Adrenal gland (tissue), 9 donors: ENCODE measurements at regions not wholly inside any gene's neighbourhood (a gene's known extent, or its start where the extent isn't known, plus 50 kb on each side); places are given as distances from the start of the nearest gene placed in this dataset.

Source experiments
- DNase-seq, 7 donors: peaks; one replicate each; pipeline ENCODE4 v3.0.0-alpha.2; 2019 to 2020
- H3K27ac ChIP-seq, 5 donors: fragments of 200-600 bp; sonication (generic) in 4 of 5; 1 replicate in 3 of 5; 2 replicates in 2 of 5; pipeline versions ENCODE4 v1.5.1 to v1.8.0; 2016 to 2020; ENCODE audit warnings: mild to moderate bottlenecking in 1 of 5
- H3K27me3 ChIP-seq: fragments of 200-600 bp; 2 replicates; pipeline ENCODE4 v1.8.0; 2021
- H3K36me3 ChIP-seq, 2 donors: fragments of 200-600 bp; replicated peaks in 1 of 2; 1 replicate in 1 of 2; 2 replicates in 1 of 2; pipeline versions ENCODE4 v1.5.1 to v1.8.0; 2018 to 2022
- H3K4me1 ChIP-seq, 2 donors: fragments of 200-600 bp; replicated peaks in 1 of 2; 1 replicate in 1 of 2; 2 replicates in 1 of 2; pipeline versions ENCODE4 v1.5.1 to v1.8.0; 2018 to 2021
- H3K4me3 ChIP-seq, 4 donors: fragments of 200-600 bp; sonication (generic) in 3 of 4; one replicate each; pipeline ENCODE4 v1.5.1; 2016 to 2018
- H3K9me3 ChIP-seq, 3 donors: fragments of 200-600 bp; sonication (generic) in 1 of 3; replicated peaks in 1 of 3; 1 replicate in 2 of 3; 2 replicates in 1 of 3; pipeline versions ENCODE4 v1.5.1 to v1.8.0; 2016 to 2021
- CTCF ChIP-seq, 6 experiments: fragments of 450-650 bp in 4 of 6; fragments of 200-600 bp in 2 of 6; sonication (generic) in 1 of 6; IDR thresholded peaks; 1 replicate in 5 of 6; 2 replicates in 1 of 6; pipeline versions ENCODE4 v1.5.1 to v1.8.0; 2016 to 2021; ENCODE audit warnings: antibody characterized with exemption in 6 of 6, mild to moderate bottlenecking in 2 of 6, moderate library complexity in 1 of 6
- POLR2A ChIP-seq, 2 donors: fragments of 450-650 bp; IDR thresholded peaks; one replicate each; pipeline ENCODE4 v1.6.1; 2017; ENCODE audit warnings: antibody characterized with exemption in 2 of 2, mild to moderate bottlenecking in 2 of 2, moderate library complexity in 1 of 2
- WGBS, 4 donors: extraction: QIAGEN DNeasy Blood & Tissue Kit in 2 of 4; methylation state at CpG; one replicate each; pipeline versions ENCODE4 v1.1.5 to v1.1.7; 2013 to 2017; 5-methylcytosine and 5-hydroxymethylcytosine counted together
- intact Hi-C, 2 donors: fragments of 100-400 bp; cut with DNase I; formaldehyde crosslinking; loops; one replicate each; pipeline versions ENCODE4 v1.14.1 to v1.15.0; 2022 to 2023
- donor health status: healthy with polysubstance abuse.
- donor health status: Bipolar disorder and iron deficiency.
- donor health status: DM: yes; HTN: yes; CAD: no.
- donor health status: DM: no; HTN: no; CAD: no.
- donor health status: DM: no; HTN: no; CAD: no.

GRCh38 chr5:173794901-173795416, 93.2 kb upstream of the CPEB4 start:
- 87 to 91% (median 91%) methylated on average over 5 to 10 of the region's 10 CpGs for WGBS, 4 donors
- TF ChIP-seq CTCF (IDR thresholded peaks at IDR 0.05), result no peak
- TF ChIP-seq POLR2A (IDR thresholded peaks at IDR 0.05), result no peak
- Histone ChIP-seq H3K9me3 (no peaks in the 10 kb centered on the region), H3K4me1 (peaks cover 2 to 6% of the 10 kb centered on the region in 2 donors), H3K27ac (no peak overlapping the region), H3K36me3 (no peaks in the 10 kb centered on the region), H3K27me3 (no peaks in the 10 kb centered on the region), H3K4me3 (no peak overlapping the region)
- no peak for DNase-seq
- intact Hi-C loops, result no loop called here

- H3K27me3 ChIP-seq, result no peaks in the 10 kb centered on the region
- peaks cover 0 to 6% of the 10 kb centered on the region in 2 donors for H3K4me1 ChIP-seq
- TF ChIP-seq POLR2A (IDR thresholded peaks at IDR 0.05) (no peak), CTCF (IDR thresholded peaks at IDR 0.05) (no peak)
- intact Hi-C loops, result no loop called here
- H3K27ac ChIP-seq, result no peak overlapping the region
- DNase-seq, result peak in 2 of 7 donors; percentile 16 to 19
- no peak overlapping the region for H3K4me3 ChIP-seq
- 70 to 100% (median 77%) methylated on average over 1 of the region's 1 CpG for WGBS, 4 donors
- no peaks in the 10 kb centered on the region for H3K36me3 ChIP-seq
- no peaks in the 10 kb centered on the region for H3K9me3 ChIP-seq
These were observed 92.5 kb upstream of the CPEB4 start for GRCh38 chr5:173795601-173796000.

GRCh38 chr5:173796721-173797495, 91.2 kb upstream of the CPEB4 start:
- DNase-seq, result peak in 1 of 7 donors; percentile 18
- 75 to 85% (median 78%) methylated on average over 9 of the region's 9 CpGs for WGBS, 4 donors
- intact Hi-C loops, result no loop called here
- Histone ChIP-seq H3K4me3 (no peak overlapping the region), H3K9me3 (no peaks in the 10 kb centered on the region), H3K36me3 (no peaks in the 10 kb centered on the region), H3K27me3 (no peaks in the 10 kb centered on the region), H3K4me1 (peaks cover 0 to 6% of the 10 kb centered on the region in 2 donors), H3K27ac (no peak overlapping the region)
- no peak for TF ChIP-seq CTCF (IDR thresholded peaks at IDR 0.05)
- TF ChIP-seq POLR2A (IDR thresholded peaks at IDR 0.05), result no peak

- Histone ChIP-seq H3K9me3 (no peaks in the 10 kb centered on the region), H3K4me3 (no peak overlapping the region), H3K4me1 (peaks cover 0 to 6% of the 10 kb centered on the region in 2 donors), H3K27me3 (no peaks in the 10 kb centered on the region), H3K27ac (no peak overlapping the region), H3K36me3 (no peaks in the 10 kb centered on the region)
- TF ChIP-seq POLR2A (IDR thresholded peaks at IDR 0.05), result no peak
- TF ChIP-seq CTCF (IDR thresholded peaks at IDR 0.05), result no peak
- 87 to 100% (median 93%) methylated on average over 1 to 4 of the region's 4 CpGs for WGBS, 4 donors
- intact Hi-C loops, result no loop called here
- peak in 1 of 7 donors; percentile 10 for DNase-seq
These were observed 89.9 kb upstream of the CPEB4 start for GRCh38 chr5:173798127-173798810.
